ENCODE measurements at regions not wholly inside any gene's neighbourhood (a gene's known extent, or its start where the extent isn't known, plus 50 kb on each side); places are given as distances from the start of the nearest gene placed in this dataset.

- TF ChIP-seq MAX (IDR thresholded peaks at IDR 0.05; ENCODE audit: low read depth, low read length) (no peak), ATF7 (IDR thresholded peaks at IDR 0.05; ENCODE audit: low read depth) (no peak), CREB1 (IDR thresholded peaks at IDR 0.05; ENCODE audit: low read depth) (no peak), ATF3 (IDR thresholded peaks at IDR 0.05; ENCODE audit: borderline replicate concordance, extremely low read depth, low read depth, low read length) (no peak), SMAD1 (IDR thresholded peaks at IDR 0.05; ENCODE audit: low read depth, partially characterized antibody) (no peak)
Observed at GRCh38 chr22:17313626-17314025, 55.6 kb upstream of the CECR2 start.

All from GM12878 (cell line).